ENCODE measurements at regions not wholly inside any gene's neighbourhood (a gene's known extent, or its start where the extent isn't known, plus 50 kb on each side); places are given as distances from the start of the nearest gene placed in this dataset.

DNA sequence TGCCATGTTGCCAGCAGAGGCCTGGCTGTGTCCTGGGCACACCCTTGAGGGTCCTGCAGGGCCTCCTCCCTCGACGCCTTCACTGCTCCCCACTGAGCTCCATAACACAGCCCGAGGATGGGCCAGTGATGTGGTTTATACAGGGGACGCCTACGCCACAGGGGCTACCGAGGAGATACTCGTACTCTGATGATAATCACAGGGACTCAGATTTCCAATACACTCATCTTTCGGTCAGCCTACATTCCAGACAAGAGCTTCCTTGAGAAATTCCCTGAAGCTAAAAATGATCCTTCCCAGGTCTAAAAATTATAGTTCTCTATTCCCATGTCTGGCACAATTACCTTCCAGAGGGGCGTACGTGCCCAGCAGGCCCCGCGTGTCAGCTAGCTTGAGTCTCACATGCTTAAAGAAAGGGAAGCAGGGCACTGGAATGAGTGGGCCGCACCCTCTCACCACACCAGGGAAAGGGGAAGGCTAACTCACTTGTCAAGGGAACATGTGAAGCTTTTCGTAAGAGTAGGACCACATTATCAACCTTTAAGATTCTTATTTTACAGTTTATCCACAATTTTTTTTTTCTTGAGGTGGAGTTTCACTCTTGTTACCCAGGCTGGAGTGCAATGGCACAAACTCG is 159.5 kb upstream of the NDUFV2 start:
- CTCF ChIA-PET: interaction anchor here (0.7 kb wide), 1 partner anchor 413 kb away, joined by 3 read pairs; no protein-coding TSS in a partner anchor
- POLR2A ChIA-PET: interaction anchor here (0.5 kb wide), 1 partner anchor 238 kb away, joined by 3 read pairs; the partner anchor contains the start of gene MTCL1
- DNase-seq (ENCODE audit: unreplicated experiment): no peak
- Mint-ChIP-seq H3K27me3 (ENCODE audit: insufficient read depth, unreplicated experiment) (no peaks in the 10 kb centered on the region), H3K36me3 (ENCODE audit: insufficient read depth, unreplicated experiment) (no peaks in the 10 kb centered on the region), H3K9me3 (ENCODE audit: unreplicated experiment) (no peaks in the 10 kb centered on the region), H3K27ac (ENCODE audit: low read depth, unreplicated experiment) (no peak overlapping the region), H3K4me3 (ENCODE audit: unreplicated experiment) (no peak overlapping the region), H3K4me1 (ENCODE audit: insufficient read depth, unreplicated experiment) (peaks cover 14% of the 10 kb centered on the region)
- no TSS peak for BruUV-seq (replicated peaks)
- TF ChIP-seq, protein P1, sequence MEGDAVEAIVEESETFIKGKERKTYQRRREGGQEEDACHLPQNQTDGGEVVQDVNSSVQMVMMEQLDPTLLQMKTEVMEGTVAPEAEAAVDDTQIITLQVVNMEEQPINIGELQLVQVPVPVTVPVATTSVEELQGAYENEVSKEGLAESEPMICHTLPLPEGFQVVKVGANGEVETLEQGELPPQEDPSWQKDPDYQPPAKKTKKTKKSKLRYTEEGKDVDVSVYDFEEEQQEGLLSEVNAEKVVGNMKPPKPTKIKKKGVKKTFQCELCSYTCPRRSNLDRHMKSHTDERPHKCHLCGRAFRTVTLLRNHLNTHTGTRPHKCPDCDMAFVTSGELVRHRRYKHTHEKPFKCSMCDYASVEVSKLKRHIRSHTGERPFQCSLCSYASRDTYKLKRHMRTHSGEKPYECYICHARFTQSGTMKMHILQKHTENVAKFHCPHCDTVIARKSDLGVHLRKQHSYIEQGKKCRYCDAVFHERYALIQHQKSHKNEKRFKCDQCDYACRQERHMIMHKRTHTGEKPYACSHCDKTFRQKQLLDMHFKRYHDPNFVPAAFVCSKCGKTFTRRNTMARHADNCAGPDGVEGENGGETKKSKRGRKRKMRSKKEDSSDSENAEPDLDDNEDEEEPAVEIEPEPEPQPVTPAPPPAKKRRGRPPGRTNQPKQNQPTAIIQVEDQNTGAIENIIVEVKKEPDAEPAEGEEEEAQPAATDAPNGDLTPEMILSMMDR (IDR thresholded peaks at IDR 0.05; ENCODE audit: unreplicated experiment): no peak
- intact Hi-C loops (cut with micrococcal nuclease): no loop called here

GRCh38 chr18:8943900-8944870 is 158.3 kb upstream of the NDUFV2 start:
- Mint-ChIP-seq H3K27me3 (ENCODE audit: insufficient read depth, unreplicated experiment) (no peaks in the 10 kb centered on the region), H3K4me1 (ENCODE audit: insufficient read depth, unreplicated experiment) (peaks cover 24% of the 10 kb centered on the region), H3K4me3 (ENCODE audit: unreplicated experiment) (no peak overlapping the region), H3K27ac (ENCODE audit: low read depth, unreplicated experiment) (no peak overlapping the region), H3K9me3 (ENCODE audit: unreplicated experiment) (no peaks in the 10 kb centered on the region), H3K36me3 (ENCODE audit: insufficient read depth, unreplicated experiment) (no peaks in the 10 kb centered on the region)
- BruUV-seq (replicated peaks): no TSS peak
- TF ChIP-seq, protein P1 (IDR thresholded peaks at IDR 0.05; ENCODE audit: unreplicated experiment): no peak
- ChIA-PET POLR2A (interaction anchor here (0.8 kb wide), 1 partner anchor 49 kb away, joined by 3 read pairs; no protein-coding TSS in a partner anchor), CTCF (interaction anchor here (0.7 to 0.9 kb wide), 2 partner anchors 11 to 414 kb away, joined by 3 read pairs; no protein-coding TSS in a partner anchor)
- peak; percentile 44 for DNase-seq (ENCODE audit: unreplicated experiment)
- intact Hi-C loops (cut with micrococcal nuclease): no loop called here

- peaks cover 31% of the 10 kb centered on the region for H3K4me1 Mint-ChIP-seq (ENCODE audit: insufficient read depth, unreplicated experiment)
- intact Hi-C loops (cut with micrococcal nuclease): no loop called here
- no peaks in the 10 kb centered on the region for H3K36me3 Mint-ChIP-seq (ENCODE audit: insufficient read depth, unreplicated experiment)
- no peak overlapping the region for H3K4me3 Mint-ChIP-seq (ENCODE audit: unreplicated experiment)
- POLR2A ChIA-PET: interaction anchor here (0.8 kb wide), 1 partner anchor 49 kb away, joined by 3 read pairs; no protein-coding TSS in a partner anchor
- BruUV-seq (replicated peaks): no TSS peak
- DNase-seq (ENCODE audit: unreplicated experiment): no peak
- CTCF ChIA-PET: interaction anchor here (0.9 to 1.2 kb wide), 2 partner anchors 12 to 85 kb away, joined by 3 read pairs; no protein-coding TSS in a partner anchor
- no peaks in the 10 kb centered on the region for H3K9me3 Mint-ChIP-seq (ENCODE audit: unreplicated experiment)
- H3K27me3 Mint-ChIP-seq (ENCODE audit: insufficient read depth, unreplicated experiment): no peaks in the 10 kb centered on the region
- TF ChIP-seq, protein P1 (IDR thresholded peaks at IDR 0.05; ENCODE audit: unreplicated experiment): no peak
- no peak overlapping the region for H3K27ac Mint-ChIP-seq (ENCODE audit: low read depth, unreplicated experiment)
Measured at GRCh38 chr18:8944871-8945245, 157.6 kb upstream of the NDUFV2 start.

GRCh38 chr18:8945514-8945913 is 157.0 kb upstream of the NDUFV2 start:
- intact Hi-C loops (cut with micrococcal nuclease): no loop called here
- POLR2A ChIA-PET: no interaction called here
- no TSS peak for BruUV-seq (replicated peaks)
- no peaks in the 10 kb centered on the region for H3K27me3 Mint-ChIP-seq (ENCODE audit: insufficient read depth, unreplicated experiment)
- CTCF ChIA-PET: interaction anchor here (1.2 kb wide), 1 partner anchor 86 kb away, joined by 3 read pairs; no protein-coding TSS in a partner anchor
- no peaks in the 10 kb centered on the region for H3K36me3 Mint-ChIP-seq (ENCODE audit: insufficient read depth, unreplicated experiment)
- DNase-seq (ENCODE audit: unreplicated experiment): no peak
- H3K4me3 Mint-ChIP-seq (ENCODE audit: unreplicated experiment): no peak overlapping the region
- TF ChIP-seq, protein P1 (IDR thresholded peaks at IDR 0.05; ENCODE audit: unreplicated experiment): no peak
- H3K4me1 Mint-ChIP-seq (ENCODE audit: insufficient read depth, unreplicated experiment): peaks cover 31% of the 10 kb centered on the region
- H3K9me3 Mint-ChIP-seq (ENCODE audit: unreplicated experiment): no peaks in the 10 kb centered on the region
- H3K27ac Mint-ChIP-seq (ENCODE audit: low read depth, unreplicated experiment): peak overlapping the region; percentile 0

All from MCF 10A (cell line).